Activated CD8-positive, alpha-beta T cell treated with anti-CD3 and anti-CD28 coated beads, Interleukin-2, amount 10 ng/mL, durations not matched to agents 7 days and 5 days (primary cell): ENCODE measurements at regions not wholly inside any gene's neighbourhood (a gene's known extent, or its start where the extent isn't known, plus 50 kb on each side); places are given as distances from the start of the nearest gene placed in this dataset.
"Not testable (repeated sequence)": the region's sequence is repeated elsewhere in the genome, so short reads cannot be mapped to it uniquely, and the experiment has no call there.

Source experiments
- ATAC-seq: fragments of 150-1000 bp; cut with Tn5 transposase; one replicate; pipeline ENCODE4 v1.10.0; 2021; ENCODE audit warnings: moderate library complexity
- CTCF ChIA-PET: fragments of 350-600 bp; sonication (Branson Sonifier 250); formaldehyde crosslinking; loops from one replicate; lab custom pipeline; 2021; ENCODE audit warnings: antibody characterized with exemption; lab: Charles Lee
- POLR2A ChIA-PET: fragments of 350-600 bp; sonication (Branson Sonifier 250); formaldehyde crosslinking; loops from one replicate; lab custom pipeline; 2021; ENCODE audit warnings: antibody characterized with exemption; lab: Charles Lee
- DNase-seq: peaks from one replicate; pipeline ENCODE4 v3.0.0-alpha.2; 2020
- H3K27ac Mint-ChIP-seq: one replicate; pipeline ENCODE4 v1.8.0; 2021; ENCODE audit warnings: mild to moderate bottlenecking, mixed read lengths
- H3K27me3 Mint-ChIP-seq: one replicate; pipeline ENCODE4 v1.8.0; 2021; ENCODE audit warnings: low read depth, mixed read lengths
- H3K36me3 Mint-ChIP-seq: one replicate; pipeline ENCODE4 v1.8.0; 2021; ENCODE audit warnings: low read depth, mixed read lengths
- H3K4me1 Mint-ChIP-seq: one replicate; pipeline ENCODE4 v1.8.0; 2021; ENCODE audit warnings: low read depth, mixed read lengths
- H3K4me3 Mint-ChIP-seq: one replicate; pipeline ENCODE4 v1.8.0; 2021; ENCODE audit warnings: mild to moderate bottlenecking, mixed read lengths
- H3K9me3 Mint-ChIP-seq: one replicate; pipeline ENCODE4 v1.8.0; 2022; ENCODE audit warnings: mixed read lengths; ENCODE audit not compliant: insufficient read depth

DNA sequence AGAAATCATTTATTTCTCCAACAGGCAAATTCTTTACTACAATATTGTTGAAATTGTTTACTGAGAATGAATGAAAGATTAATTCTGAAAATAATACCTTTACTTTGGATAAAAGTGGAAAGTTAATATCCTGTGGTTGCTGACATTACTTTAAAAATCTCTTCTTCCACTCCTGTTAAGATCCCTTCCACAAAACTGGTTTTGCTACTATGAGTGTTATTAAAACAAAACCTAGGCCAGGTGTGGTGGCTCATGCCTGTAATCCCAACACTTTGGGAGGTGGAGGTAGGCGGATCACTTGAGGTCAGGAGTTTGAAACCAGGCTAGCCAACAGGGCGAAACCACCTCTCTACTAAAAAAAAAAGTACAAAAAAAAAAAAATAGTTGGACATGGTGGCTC lies 123.9 kb upstream of the CCDC150 start:
- DNase-seq (no peak), ATAC-seq (no peak)
- ChIA-PET POLR2A (no interaction called here), CTCF (interaction anchor here (0.6 kb wide), 1 partner anchor 27 kb away, joined by 3 read pairs; no protein-coding TSS in a partner anchor)
- no peaks in the 10 kb centered on the region for H3K4me1 Mint-ChIP-seq
- no peak overlapping the region for H3K4me3 Mint-ChIP-seq
- no peaks in the 10 kb centered on the region for H3K36me3 Mint-ChIP-seq
- no peak overlapping the region for H3K27ac Mint-ChIP-seq
- no peaks in the 10 kb centered on the region for H3K9me3 Mint-ChIP-seq
- H3K27me3 Mint-ChIP-seq: peaks cover 17% of the 10 kb centered on the region

- Mint-ChIP-seq H3K36me3 (no peaks in the 10 kb centered on the region), H3K27me3 (peaks cover 16% of the 10 kb centered on the region), H3K4me1 (no peaks in the 10 kb centered on the region), H3K27ac (no peak overlapping the region), H3K4me3 (no peak overlapping the region), H3K9me3 (no peaks in the 10 kb centered on the region)
- DNase-seq (no peak), ATAC-seq (no peak)
- CTCF ChIA-PET: no interaction called here
- POLR2A ChIA-PET: no interaction called here
Measured at GRCh38 chr2:196516564-196516963, 123.0 kb upstream of the CCDC150 start.

- H3K4me3 Mint-ChIP-seq: no peak overlapping the region
- CTCF ChIA-PET: no interaction called here
- no peak for ATAC-seq
Measured at GRCh38 chr2:196520605-196521004, 118.9 kb upstream of the CCDC150 start.

DNA sequence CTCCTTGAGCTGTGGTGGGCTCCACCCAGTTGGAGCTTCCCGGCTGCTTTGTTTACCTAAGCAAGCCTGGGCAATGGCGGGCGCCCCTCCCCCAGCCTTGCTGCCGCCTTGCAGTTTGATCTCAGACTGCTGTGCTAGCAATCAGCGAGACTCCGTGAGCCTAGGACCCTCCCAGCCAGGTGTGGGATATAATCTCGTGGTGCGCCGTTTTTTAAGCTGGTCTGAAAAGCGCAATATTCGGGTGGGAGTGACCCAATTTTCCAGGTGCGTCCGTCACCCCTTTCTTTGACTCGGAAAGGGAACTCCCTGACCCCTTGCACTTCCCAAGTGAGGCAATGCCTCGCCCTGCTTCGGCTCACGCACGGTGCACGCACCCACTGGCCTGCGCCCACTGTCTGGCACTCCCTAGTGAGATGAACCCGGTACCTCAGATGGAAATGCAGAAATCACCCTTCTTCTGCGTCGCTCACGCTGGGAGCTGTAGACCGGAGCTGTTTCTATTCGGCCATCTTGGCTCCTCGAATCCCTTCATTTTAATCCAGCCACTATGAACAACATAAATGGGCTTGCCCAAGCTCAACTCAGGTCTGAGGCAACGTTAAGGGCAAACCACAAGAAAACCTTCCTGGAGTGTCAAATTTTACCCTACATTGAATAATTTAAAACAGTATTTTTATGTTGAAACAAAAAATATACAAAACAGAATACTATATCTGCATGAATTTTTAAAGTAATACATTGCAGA lies 112.4 kb upstream of the CCDC150 start:
- H3K4me3 Mint-ChIP-seq, POLR2A ChIA-PET, H3K27me3 Mint-ChIP-seq, CTCF ChIA-PET, H3K27ac Mint-ChIP-seq, H3K36me3 Mint-ChIP-seq, H3K4me1 Mint-ChIP-seq, DNase-seq, ATAC-seq, H3K9me3 Mint-ChIP-seq: not testable (repeated sequence)

More at GRCh38 chr2:196520605-196521004, 118.9 kb upstream of the CCDC150 start:
- Mint-ChIP-seq H3K4me1 (no peaks in the 10 kb centered on the region), H3K36me3 (no peaks in the 10 kb centered on the region), H3K9me3 (no peaks in the 10 kb centered on the region), H3K27ac (no peak overlapping the region), H3K27me3 (peaks cover 13% of the 10 kb centered on the region)
- POLR2A ChIA-PET: no interaction called here
- DNase-seq: no peak

DNA sequence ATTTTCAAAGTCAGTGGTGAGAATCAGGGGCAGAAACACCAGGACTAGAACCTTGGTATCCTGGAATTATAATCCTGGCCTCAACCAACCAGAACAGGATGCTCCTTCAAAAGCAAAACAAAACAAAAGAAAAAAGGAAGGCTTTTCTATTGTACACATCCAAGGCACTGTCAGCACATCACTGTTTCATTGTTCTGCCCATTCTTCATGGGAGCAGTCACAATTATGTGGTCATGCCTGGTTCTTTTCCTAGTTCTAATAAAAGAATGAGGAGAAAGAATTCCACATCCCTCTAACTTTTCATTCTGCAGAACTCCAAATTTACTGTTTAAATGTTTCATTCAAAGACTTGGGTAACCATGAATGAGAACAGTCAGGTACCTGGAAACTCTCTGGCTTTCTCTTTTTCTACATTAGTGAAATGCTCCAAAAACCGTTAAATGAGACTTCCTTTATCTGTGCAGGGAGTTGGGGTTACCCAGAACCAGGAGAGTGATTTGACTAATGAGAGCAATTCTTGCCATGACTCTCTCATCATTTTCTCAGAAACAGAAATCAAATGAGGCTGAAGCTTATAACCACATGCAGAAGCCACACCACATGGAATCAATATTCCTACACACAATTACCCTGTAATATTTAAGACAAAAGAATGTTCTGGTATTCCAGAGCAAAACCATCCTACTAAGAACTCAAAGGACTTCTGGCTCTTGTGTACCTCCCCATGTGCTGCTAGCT lies 110.9 kb upstream of the CCDC150 start:
- DNase-seq (no peak), ATAC-seq (no peak)
- Mint-ChIP-seq H3K27ac (no peak overlapping the region), H3K4me3 (no peak overlapping the region), H3K9me3 (no peaks in the 10 kb centered on the region), H3K4me1 (peaks cover 15% of the 10 kb centered on the region), H3K36me3 (no peaks in the 10 kb centered on the region), H3K27me3 (no peaks in the 10 kb centered on the region)
- ChIA-PET POLR2A (interaction anchor here (0.6 kb wide), 1 partner anchor 36 kb away, joined by 3 read pairs; no protein-coding TSS in a partner anchor), CTCF (no interaction called here)

GRCh38 chr2:196530910-196531309 lies 108.6 kb upstream of the CCDC150 start:
- DNase-seq (no peak), ATAC-seq (no peak)
- H3K27me3 Mint-ChIP-seq: peaks cover 11% of the 10 kb centered on the region
- no peak overlapping the region for H3K27ac Mint-ChIP-seq
- H3K4me3 Mint-ChIP-seq: no peak overlapping the region
- H3K36me3 Mint-ChIP-seq: no peaks in the 10 kb centered on the region
- ChIA-PET CTCF (interaction anchor here (1.3 kb wide), 1 partner anchor 77 kb away, joined by 3 read pairs; no protein-coding TSS in a partner anchor), POLR2A (interaction anchor here (0.6 kb wide), 1 partner anchor 874 kb away, joined by 3 read pairs; the partner anchor contains the start of gene SLC39A10)
- no peaks in the 10 kb centered on the region for H3K9me3 Mint-ChIP-seq
- peaks cover 24% of the 10 kb centered on the region for H3K4me1 Mint-ChIP-seq

GRCh38 chr2:196533772-196534397 lies 105.6 kb upstream of the CCDC150 start:
- CTCF ChIA-PET: no interaction called here
- DNase-seq (no peak), ATAC-seq (no peak)
- POLR2A ChIA-PET: no interaction called here
- Mint-ChIP-seq H3K9me3 (no peaks in the 10 kb centered on the region), H3K4me3 (peak overlapping the region; percentile 6), H3K27ac (no peak overlapping the region), H3K36me3 (no peaks in the 10 kb centered on the region), H3K27me3 (peaks cover 15% of the 10 kb centered on the region), H3K4me1 (peaks cover 20% of the 10 kb centered on the region)

GRCh38 chr2:196534495-196534894 lies 105.0 kb upstream of the CCDC150 start:
- CTCF ChIA-PET: interaction anchor here (0.7 kb wide), 1 partner anchor 16 kb away, joined by 3 read pairs; no protein-coding TSS in a partner anchor
- Mint-ChIP-seq H3K4me3 (no peak overlapping the region), H3K9me3 (no peaks in the 10 kb centered on the region), H3K36me3 (no peaks in the 10 kb centered on the region), H3K27me3 (peaks cover 15% of the 10 kb centered on the region), H3K27ac (no peak overlapping the region), H3K4me1 (peaks cover 18% of the 10 kb centered on the region)
- DNase-seq (no peak), ATAC-seq (no peak)
- POLR2A ChIA-PET: no interaction called here

DNA sequence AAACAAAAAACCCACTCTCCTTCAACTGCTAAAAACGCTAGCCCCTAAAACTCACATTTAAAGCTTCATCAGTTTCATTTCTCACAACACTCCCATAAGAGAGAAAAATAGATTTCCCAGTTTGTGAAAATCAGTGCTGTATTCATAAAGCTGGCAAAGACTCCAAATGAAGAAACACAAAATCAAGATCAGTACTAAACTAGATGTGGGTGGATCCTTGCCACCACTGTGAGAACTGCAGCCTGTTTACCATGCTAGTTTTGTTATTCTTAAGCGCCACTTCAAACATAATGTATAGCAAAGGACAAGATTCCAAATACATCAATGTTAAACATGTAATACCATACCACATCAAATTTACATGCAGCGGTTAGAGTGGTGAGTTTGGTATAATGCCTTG lies 104.5 kb upstream of the CCDC150 start:
- ATAC-seq (no peak), DNase-seq (no peak)
- ChIA-PET POLR2A (no interaction called here), CTCF (interaction anchor here (0.7 kb wide), 1 partner anchor 16 kb away, joined by 3 read pairs; no protein-coding TSS in a partner anchor)
- Mint-ChIP-seq H3K9me3 (no peaks in the 10 kb centered on the region), H3K4me3 (no peak overlapping the region), H3K4me1 (peaks cover 18% of the 10 kb centered on the region), H3K36me3 (no peaks in the 10 kb centered on the region), H3K27me3 (peaks cover 15% of the 10 kb centered on the region), H3K27ac (no peak overlapping the region)

- ChIA-PET CTCF (no interaction called here), POLR2A (interaction anchor here (0.6 kb wide), 1 partner anchor 30 kb away, joined by 3 read pairs; no protein-coding TSS in a partner anchor)
- H3K4me3 Mint-ChIP-seq: no peak overlapping the region
- no peaks in the 10 kb centered on the region for H3K36me3 Mint-ChIP-seq
- DNase-seq: no peak
- no peak for ATAC-seq
- H3K27ac Mint-ChIP-seq: no peak overlapping the region
- H3K4me1 Mint-ChIP-seq: peaks cover 18% of the 10 kb centered on the region
- no peaks in the 10 kb centered on the region for H3K9me3 Mint-ChIP-seq
- H3K27me3 Mint-ChIP-seq: peaks cover 16% of the 10 kb centered on the region
Measured at GRCh38 chr2:196535742-196536141, 103.8 kb upstream of the CCDC150 start.

DNA sequence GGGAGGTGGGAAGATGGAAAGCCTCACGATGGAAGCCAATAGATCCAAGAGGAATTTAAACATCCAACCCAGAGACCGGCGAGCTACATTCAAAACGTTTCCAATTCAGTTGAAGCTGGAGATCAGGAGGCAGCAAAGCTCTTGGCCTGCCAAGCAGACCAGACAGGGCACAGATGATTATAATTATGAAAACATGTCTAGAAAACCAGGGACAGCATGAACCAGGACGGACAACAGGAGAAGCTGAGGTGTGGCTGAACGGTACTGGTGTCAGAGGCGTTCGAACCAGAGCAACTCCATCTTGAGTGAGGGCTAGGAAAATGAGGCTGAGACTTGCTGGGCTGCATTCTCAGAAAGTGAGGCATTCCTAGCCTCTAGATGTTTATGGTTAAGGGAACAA lies 102.2 kb upstream of the CCDC150 start:
- Mint-ChIP-seq H3K9me3 (no peaks in the 10 kb centered on the region), H3K27me3 (peaks cover 18% of the 10 kb centered on the region), H3K4me3 (no peak overlapping the region), H3K27ac (no peak overlapping the region), H3K36me3 (no peaks in the 10 kb centered on the region), H3K4me1 (peaks cover 18% of the 10 kb centered on the region)
- ATAC-seq (no peak), DNase-seq (no peak)
- CTCF ChIA-PET: no interaction called here
- POLR2A ChIA-PET: no interaction called here
